ENCODE measurements at regions not wholly inside any gene's neighbourhood (a gene's known extent, or its start where the extent isn't known, plus 50 kb on each side); places are given as distances from the start of the nearest gene placed in this dataset.

GRCh38 chr16:73503093-73503492 is 455.2 kb upstream of the ZFHX3 start:
- no peak overlapping the region for H3K4me3 Mint-ChIP-seq
- H3K4me2 ChIP-seq = no peak overlapping the region
- H4K20me1 ChIP-seq (replicated peaks; ENCODE audit: insufficient read depth) = no peaks in the 10 kb centered on the region
- no peak overlapping the region for H3K4me3 ChIP-seq
- DNase-seq (ENCODE audit: low spot score) (no peak), ATAC-seq (no peak)
- no peaks in the 10 kb centered on the region for H3K79me2 ChIP-seq (replicated peaks; ENCODE audit: insufficient read depth)
- TF ChIP-seq STAT1 (IDR thresholded peaks at IDR 0.05; ENCODE audit: unreplicated experiment) = no peak
- TF ChIP-seq CTCF (conservative IDR thresholded peaks at IDR 0.05; ENCODE audit: low read depth in 2 of 2) = no peak
- no peak for TF ChIP-seq REST (IDR thresholded peaks at IDR 0.05; ENCODE audit: unreplicated experiment)
- no peak for TF ChIP-seq CREB1 (CRISPR knock-in tag; IDR thresholded peaks at IDR 0.05; ENCODE audit: low read depth)
- no peak for TF ChIP-seq EZH2 (IDR thresholded peaks at IDR 0.05; ENCODE audit: low read depth, unreplicated experiment)
- TF ChIP-seq EZH2phosphoT487 (IDR thresholded peaks at IDR 0.05; ENCODE audit: unreplicated experiment) = no peak
- no peak for TF ChIP-seq ZNF114 (CRISPR knock-in tag; IDR thresholded peaks at IDR 0.05)
- no peak for TF ChIP-seq NANOG (IDR thresholded peaks at IDR 0.05; ENCODE audit: borderline replicate concordance)
- no peak for TF ChIP-seq ZNF331 (CRISPR knock-in tag; IDR thresholded peaks at IDR 0.05; ENCODE audit: low read depth)
- no peak for TF ChIP-seq ZNF462 (CRISPR knock-in tag; IDR thresholded peaks at IDR 0.05)
- TF ChIP-seq POLR2AphosphoS5 (IDR thresholded peaks at IDR 0.05; ENCODE audit: low read depth) = no peak
- no peak for TF ChIP-seq ETS1 (IDR thresholded peaks at IDR 0.05)
- no peaks in the 10 kb centered on the region; the same call in 1 of the 2 replicates for H3K4me1 ChIP-seq (ENCODE audit: insufficient read depth)
- H3K27me3 ChIP-seq (ENCODE audit: insufficient read depth) = no peaks in the 10 kb centered on the region
- H2AFZ ChIP-seq = 0 out of 2 replicates have a peak overlapping the region, but pooled peaks have one; percentile 14
- peaks cover 17% of the 10 kb centered on the region for H3K4me1 Mint-ChIP-seq
- no peaks in the 10 kb centered on the region for H3F3A ChIP-seq (replicated peaks; ENCODE audit: low read depth)
- H3K9me2 ChIP-seq (ENCODE audit: insufficient read depth) = no peaks in the 10 kb centered on the region; the same call in 1 of the 2 replicates
- H3K27ac ChIP-seq (ENCODE audit: low read depth) = no peak overlapping the region
- no peaks in the 10 kb centered on the region for H3K36me3 ChIP-seq (ENCODE audit: insufficient read depth)
- no peaks in the 10 kb centered on the region for H3K36me3 Mint-ChIP-seq (ENCODE audit: low read depth)
- H3K27ac Mint-ChIP-seq = no peak overlapping the region
- no peaks in the 10 kb centered on the region; the same call in 2 of the 3 replicates for H3K9me3 Mint-ChIP-seq
- H3K27me3 Mint-ChIP-seq (ENCODE audit: insufficient read depth, low read depth, poor library complexity) = no peaks in the 10 kb centered on the region
